Heart left ventricle (tissue), 13 donors: ENCODE measurements at regions not wholly inside any gene's neighbourhood (a gene's known extent, or its start where the extent isn't known, plus 50 kb on each side); places are given as distances from the start of the nearest gene placed in this dataset.

Experiments used
- CTCF ChIP-seq, 12 donors: fragments of 200-600 bp; sonication (generic) in 4 of 12; IDR thresholded peaks; one replicate each; pipeline versions ENCODE4 v1.5.0 to v1.8.0; 2018 to 2022; ENCODE audit warnings: antibody characterized with exemption in 12 of 12, mild to moderate bottlenecking in 5 of 12
- POLR2A ChIP-seq, 2 donors: fragments of 450-650 bp; IDR thresholded peaks; one replicate each; pipeline ENCODE4 v1.6.1; 2017; ENCODE audit warnings: antibody characterized with exemption in 2 of 2, mild to moderate bottlenecking in 2 of 2, moderate library complexity in 2 of 2
- donor health status: ischemic (EF 13 %, LVEDD 7.1; RV severe dilation, severe dysfunction).
- donor health status: DM: no; HTN: yes; CAD: no.
- donor health status: DM: no; HTN: no; CAD: no.
- donor health status: ischemic (EF 25% LVEDD 6.9; RV normal size, moderate dysfunction).
- donor health status: ischemic (EF 25% LVEDD 5.7; RV mildly dilated, moderate dysfunction).
- donor health status: ischemic (EF 35%, LVEDD 5.7; RV mildly dilated, moderate dysfunction).
- donor health status: nonischemic (EF 11% LVEDD 7.7; RV severe dilation, severe dysfunction).
- donor health status: DM: yes; HTN: yes; CAD: no.
- donor health status: PGD.
- donor health status: ischemic (EF 29% LVEDD 5.4; RV normal size, mild dysfunction).
- donor health status: nonischemic (EF 23%, LVEDD 6.1; RV moderate dilation, normal function).

- no peak for TF ChIP-seq POLR2A (IDR thresholded peaks at IDR 0.05)
- TF ChIP-seq CTCF (IDR thresholded peaks at IDR 0.05) = no peak
Measured at GRCh38 chr5:33321026-33321425, 119.7 kb upstream of the TARS1 start.
